ENCODE measurements at regions not wholly inside any gene's neighbourhood (a gene's known extent, or its start where the extent isn't known, plus 50 kb on each side); places are given as distances from the start of the nearest gene placed in this dataset.
A peak's percentile ranks its signal among the peaks of the same experiment; 100 is the strongest.
"Not testable (repeated sequence)": the region's sequence is repeated elsewhere in the genome, so short reads cannot be mapped to it uniquely, and the experiment has no call there.

GRCh38 chr1:206357962-206358361, 112.3 kb upstream of the IKBKE start:
- H3K27me3 Mint-ChIP-seq (ENCODE audit: low read depth); intact Hi-C loops (cut with micrococcal nuclease); H3K9me3 Mint-ChIP-seq; H3K36me3 Mint-ChIP-seq (ENCODE audit: low read depth); H3K4me3 Mint-ChIP-seq (ENCODE audit: low read depth); DNase-seq (ENCODE audit: low spot score): not testable (repeated sequence)
- Mint-ChIP-seq H3K4me1 (ENCODE audit: low read depth) (peaks cover 19% of the 10 kb centered on the region), H3K27ac (peak overlapping the region; percentile 91)

DNA sequence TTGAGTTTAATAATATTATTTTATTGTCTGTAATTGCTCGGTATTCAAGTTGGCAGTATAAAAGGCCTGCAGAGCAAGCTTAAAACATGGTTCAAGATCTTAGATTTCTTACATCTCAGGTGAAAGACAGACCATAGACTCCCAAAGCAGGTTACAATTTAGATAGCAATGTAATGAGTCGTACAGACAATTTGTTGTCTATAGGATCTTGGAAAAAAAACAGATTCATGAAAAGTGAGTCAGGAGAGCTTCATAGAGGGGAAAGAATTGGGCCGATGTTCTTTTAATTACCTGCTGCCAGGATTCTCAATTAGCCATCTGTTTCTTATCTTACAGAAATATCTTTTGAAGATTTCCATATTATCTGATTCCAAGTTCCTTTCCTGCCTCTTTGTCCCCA, 111.5 kb upstream of the IKBKE start:
- H3K36me3 Mint-ChIP-seq (ENCODE audit: low read depth); intact Hi-C loops (cut with micrococcal nuclease); DNase-seq (ENCODE audit: low spot score); H3K27me3 Mint-ChIP-seq (ENCODE audit: low read depth); H3K27ac Mint-ChIP-seq; H3K4me3 Mint-ChIP-seq (ENCODE audit: low read depth); H3K9me3 Mint-ChIP-seq: not testable (repeated sequence)
- peaks cover 19% of the 10 kb centered on the region for H3K4me1 Mint-ChIP-seq (ENCODE audit: low read depth)

DNA sequence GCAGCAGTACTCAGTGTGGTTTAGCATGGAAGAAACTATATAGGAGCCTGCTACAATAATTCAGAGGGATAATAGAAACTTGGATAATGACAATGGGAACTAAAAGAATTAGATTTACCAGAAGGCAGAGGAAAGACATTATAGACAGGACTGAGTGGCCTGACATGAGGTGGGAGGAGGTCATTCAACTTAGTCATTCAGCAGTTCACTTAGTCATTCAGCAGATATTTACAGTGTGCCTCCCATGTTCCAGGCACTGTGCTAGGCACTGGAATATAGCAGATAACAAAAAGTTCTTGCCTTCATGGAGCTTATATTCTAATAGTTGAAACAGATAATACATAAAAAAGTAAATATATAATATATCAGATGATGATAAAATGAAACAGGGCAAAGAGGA, 110.9 kb upstream of the IKBKE start:
- H3K9me3 Mint-ChIP-seq; H3K27ac Mint-ChIP-seq; H3K36me3 Mint-ChIP-seq (ENCODE audit: low read depth); H3K27me3 Mint-ChIP-seq (ENCODE audit: low read depth); H3K4me3 Mint-ChIP-seq (ENCODE audit: low read depth); DNase-seq (ENCODE audit: low spot score); intact Hi-C loops (cut with micrococcal nuclease): not testable (repeated sequence)
- peaks cover 19% of the 10 kb centered on the region for H3K4me1 Mint-ChIP-seq (ENCODE audit: low read depth)

GRCh38 chr1:206361978-206362543, 108.2 kb upstream of the IKBKE start:
- DNase-seq (ENCODE audit: low spot score); H3K27ac Mint-ChIP-seq; H3K36me3 Mint-ChIP-seq (ENCODE audit: low read depth); H3K4me3 Mint-ChIP-seq (ENCODE audit: low read depth); intact Hi-C loops (cut with micrococcal nuclease); H3K9me3 Mint-ChIP-seq; H3K4me1 Mint-ChIP-seq (ENCODE audit: low read depth); H3K27me3 Mint-ChIP-seq (ENCODE audit: low read depth): not testable (repeated sequence)

DNA sequence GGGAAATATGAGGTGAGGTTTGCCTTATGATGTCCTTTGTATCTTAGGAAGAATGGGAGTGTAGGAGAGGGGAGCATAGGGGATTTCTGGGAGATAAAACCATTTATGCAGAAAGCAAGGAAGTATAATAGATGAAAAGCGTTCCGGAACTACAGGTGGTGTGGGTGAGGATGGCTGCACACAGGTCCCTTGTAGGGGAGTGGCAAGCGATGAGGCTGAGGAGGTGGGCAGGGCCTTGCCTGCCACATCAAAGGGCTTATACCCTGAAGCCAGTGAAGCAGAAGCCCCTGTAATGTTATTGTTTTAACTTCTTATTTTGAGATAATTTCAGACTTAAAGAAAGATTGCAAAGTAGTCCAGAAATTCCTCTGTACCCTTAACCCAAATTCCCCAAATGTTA, 107.3 kb upstream of the IKBKE start:
- H3K4me3 Mint-ChIP-seq (ENCODE audit: low read depth); H3K27me3 Mint-ChIP-seq (ENCODE audit: low read depth); H3K27ac Mint-ChIP-seq; DNase-seq (ENCODE audit: low spot score); intact Hi-C loops (cut with micrococcal nuclease); H3K36me3 Mint-ChIP-seq (ENCODE audit: low read depth); H3K4me1 Mint-ChIP-seq (ENCODE audit: low read depth); H3K9me3 Mint-ChIP-seq: not testable (repeated sequence)

- H3K27me3 Mint-ChIP-seq (ENCODE audit: low read depth); H3K27ac Mint-ChIP-seq; intact Hi-C loops (cut with micrococcal nuclease); H3K4me1 Mint-ChIP-seq (ENCODE audit: low read depth); H3K9me3 Mint-ChIP-seq; H3K36me3 Mint-ChIP-seq (ENCODE audit: low read depth); H3K4me3 Mint-ChIP-seq (ENCODE audit: low read depth); DNase-seq (ENCODE audit: low spot score): not testable (repeated sequence)
Measured at GRCh38 chr1:206365271-206365670, 105.0 kb upstream of the IKBKE start.

GRCh38 chr1:206366131-206366530, 104.1 kb upstream of the IKBKE start:
- H3K9me3 Mint-ChIP-seq; H3K4me3 Mint-ChIP-seq (ENCODE audit: low read depth); H3K36me3 Mint-ChIP-seq (ENCODE audit: low read depth); intact Hi-C loops (cut with micrococcal nuclease); DNase-seq (ENCODE audit: low spot score); H3K27me3 Mint-ChIP-seq (ENCODE audit: low read depth); H3K27ac Mint-ChIP-seq; H3K4me1 Mint-ChIP-seq (ENCODE audit: low read depth): not testable (repeated sequence)

GRCh38 chr1:206366772-206367171, 103.5 kb upstream of the IKBKE start:
- H3K4me1 Mint-ChIP-seq (ENCODE audit: low read depth); H3K9me3 Mint-ChIP-seq; H3K36me3 Mint-ChIP-seq (ENCODE audit: low read depth); H3K27ac Mint-ChIP-seq; DNase-seq (ENCODE audit: low spot score); intact Hi-C loops (cut with micrococcal nuclease); H3K4me3 Mint-ChIP-seq (ENCODE audit: low read depth); H3K27me3 Mint-ChIP-seq (ENCODE audit: low read depth): not testable (repeated sequence)

- H3K27ac Mint-ChIP-seq; intact Hi-C loops (cut with micrococcal nuclease); H3K36me3 Mint-ChIP-seq (ENCODE audit: low read depth); DNase-seq (ENCODE audit: low spot score); H3K9me3 Mint-ChIP-seq; H3K27me3 Mint-ChIP-seq (ENCODE audit: low read depth); H3K4me1 Mint-ChIP-seq (ENCODE audit: low read depth); H3K4me3 Mint-ChIP-seq (ENCODE audit: low read depth): not testable (repeated sequence)
Measured at GRCh38 chr1:206367955-206368622, 102.2 kb upstream of the IKBKE start.

DNA sequence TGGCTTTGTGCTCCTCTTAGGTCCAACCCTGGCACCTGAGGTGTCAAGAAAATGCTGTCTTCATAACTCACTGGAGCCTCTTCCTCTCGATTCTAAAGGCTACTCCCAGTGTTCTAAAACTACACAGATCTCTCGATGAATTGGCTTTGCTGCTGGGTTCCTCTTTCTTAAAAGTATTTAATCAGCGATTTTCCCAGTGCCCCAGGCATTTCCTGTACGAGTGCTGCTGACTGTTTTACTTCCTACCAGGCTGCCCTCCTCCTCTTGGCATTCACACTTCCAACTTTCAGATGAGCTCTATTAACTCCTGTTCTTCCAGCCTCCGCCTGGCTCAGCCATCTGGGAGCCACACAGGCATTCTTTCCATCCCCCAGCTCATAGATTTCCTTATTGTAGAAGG, 95.6 kb upstream of the IKBKE start:
- intact Hi-C loops (cut with micrococcal nuclease); DNase-seq (ENCODE audit: low spot score); H3K4me3 Mint-ChIP-seq (ENCODE audit: low read depth); H3K27ac Mint-ChIP-seq; H3K4me1 Mint-ChIP-seq (ENCODE audit: low read depth); H3K27me3 Mint-ChIP-seq (ENCODE audit: low read depth); H3K9me3 Mint-ChIP-seq: not testable (repeated sequence)
- H3K36me3 Mint-ChIP-seq (ENCODE audit: low read depth): peaks cover 17% of the 10 kb centered on the region

DNA sequence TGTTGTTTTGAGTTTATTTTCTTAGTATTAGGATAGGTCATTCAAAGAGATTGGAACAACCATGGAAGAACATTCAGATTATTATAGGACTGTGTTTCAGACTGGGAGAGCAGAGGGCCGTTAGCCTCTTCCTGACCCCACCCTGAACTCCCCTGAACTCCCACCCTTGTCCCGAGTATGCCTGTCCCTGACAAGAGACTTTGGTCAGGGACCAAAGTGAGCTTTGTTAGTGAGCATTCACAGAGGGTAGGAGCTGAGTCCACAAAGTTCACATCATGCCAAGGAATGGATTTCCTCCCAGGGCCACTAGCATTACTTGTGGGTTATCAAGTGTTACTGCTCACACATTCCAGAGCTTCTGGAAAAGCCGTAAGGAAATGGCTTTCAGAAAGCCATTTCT, 94.7 kb upstream of the IKBKE start:
- H3K27me3 Mint-ChIP-seq (ENCODE audit: low read depth); DNase-seq (ENCODE audit: low spot score); H3K4me1 Mint-ChIP-seq (ENCODE audit: low read depth); H3K27ac Mint-ChIP-seq; H3K9me3 Mint-ChIP-seq; intact Hi-C loops (cut with micrococcal nuclease); H3K4me3 Mint-ChIP-seq (ENCODE audit: low read depth): not testable (repeated sequence)
- peaks cover 17% of the 10 kb centered on the region for H3K36me3 Mint-ChIP-seq (ENCODE audit: low read depth)

DNA sequence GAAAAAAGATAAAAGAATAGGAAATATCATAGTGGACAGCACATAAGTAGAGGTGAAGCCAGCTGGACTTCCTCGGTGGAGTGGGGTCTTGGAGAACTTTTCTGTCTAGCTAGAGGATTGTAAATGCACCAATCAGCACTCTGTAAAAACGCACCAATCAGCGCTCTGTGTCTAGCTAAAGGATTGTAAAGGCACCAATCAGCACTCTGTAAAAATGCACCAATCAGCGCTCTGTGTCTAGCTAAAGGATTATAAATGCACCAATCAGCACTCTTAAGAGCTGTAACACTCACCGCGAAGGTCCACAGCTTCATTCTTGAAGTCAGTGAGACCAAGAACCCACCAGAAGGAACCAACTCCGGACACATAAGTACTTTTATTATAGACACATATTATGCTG, 91.8 kb upstream of the IKBKE start:
- intact Hi-C loops (cut with micrococcal nuclease): not testable (repeated sequence)

GRCh38 chr1:206379245-206379644, 91.0 kb upstream of the IKBKE start:
- peaks cover 12% of the 10 kb centered on the region for H3K36me3 Mint-ChIP-seq (ENCODE audit: low read depth)
- H3K4me1 Mint-ChIP-seq (ENCODE audit: low read depth); DNase-seq (ENCODE audit: low spot score); H3K4me3 Mint-ChIP-seq (ENCODE audit: low read depth); H3K9me3 Mint-ChIP-seq; H3K27ac Mint-ChIP-seq; H3K27me3 Mint-ChIP-seq (ENCODE audit: low read depth); intact Hi-C loops (cut with micrococcal nuclease): not testable (repeated sequence)

More for the DNA sequence above, 91.8 kb upstream of the IKBKE start:
- H3K36me3 Mint-ChIP-seq (ENCODE audit: low read depth): peaks cover 15% of the 10 kb centered on the region
- not testable (repeated sequence) for DNase-seq (ENCODE audit: low spot score); H3K4me3 Mint-ChIP-seq (ENCODE audit: low read depth); H3K4me1 Mint-ChIP-seq (ENCODE audit: low read depth); H3K27ac Mint-ChIP-seq; H3K9me3 Mint-ChIP-seq; H3K27me3 Mint-ChIP-seq (ENCODE audit: low read depth)

All from activated T-helper 2 cell treated with anti-CD3 and anti-CD28 coated beads, Interferon-gamma antibody, Interleukin-2, Interleukin-4, amounts not matched to agents 10 μg/mL and 5 μg/mL and 100 μg/mL, durations not matched to agents 14 hours and 24 hours and 36 hours (primary cell).